Stomach (tissue), 4 donors: ENCODE measurements at regions not wholly inside any gene's neighbourhood (a gene's known extent, or its start where the extent isn't known, plus 50 kb on each side); places are given as distances from the start of the nearest gene placed in this dataset.

Experiments
- CTCF ChIP-seq, 7 experiments: fragments of 450-650 bp in 4 of 7; fragments of 200-600 bp in 3 of 7; sonication (generic) in 3 of 7; IDR thresholded peaks; one replicate each; pipeline ENCODE4 v1.5.1; 2016 to 2019; ENCODE audit warnings: antibody characterized with exemption in 7 of 7, control low read depth in 2 of 7, mild to moderate bottlenecking in 1 of 7
- EP300 ChIP-seq: sonication (generic); formaldehyde crosslinking; IDR thresholded peaks from one replicate; pipeline ENCODE4 v1.6.1; 2017; ENCODE audit warnings: antibody characterized with exemption
- POLR2A ChIP-seq, 4 donors: fragments of 450-650 bp; IDR thresholded peaks; one replicate each; pipeline ENCODE4 v1.6.1; 2016; ENCODE audit warnings: antibody characterized with exemption in 4 of 4, control low read depth in 2 of 4, mild to moderate bottlenecking in 1 of 4, moderate library complexity in 1 of 4
- POLR2AphosphoS5 ChIP-seq, 3 donors: sonication (generic); formaldehyde crosslinking; IDR thresholded peaks; one replicate each; pipeline ENCODE4 v1.6.1; 2016; ENCODE audit warnings: antibody characterized with exemption in 3 of 3

- TF ChIP-seq POLR2AphosphoS5 (IDR thresholded peaks at IDR 0.05) (no peak), EP300 (no peak), CTCF (IDR thresholded peaks at IDR 0.05) (no peak), POLR2A (IDR thresholded peaks at IDR 0.05) (no peak)
Measured at GRCh38 chr13:28566283-28566682, 71.4 kb upstream of the FLT1 start.
